ENCODE measurements at regions not wholly inside any gene's neighbourhood (a gene's known extent, or its start where the extent isn't known, plus 50 kb on each side); places are given as distances from the start of the nearest gene placed in this dataset.

DNA sequence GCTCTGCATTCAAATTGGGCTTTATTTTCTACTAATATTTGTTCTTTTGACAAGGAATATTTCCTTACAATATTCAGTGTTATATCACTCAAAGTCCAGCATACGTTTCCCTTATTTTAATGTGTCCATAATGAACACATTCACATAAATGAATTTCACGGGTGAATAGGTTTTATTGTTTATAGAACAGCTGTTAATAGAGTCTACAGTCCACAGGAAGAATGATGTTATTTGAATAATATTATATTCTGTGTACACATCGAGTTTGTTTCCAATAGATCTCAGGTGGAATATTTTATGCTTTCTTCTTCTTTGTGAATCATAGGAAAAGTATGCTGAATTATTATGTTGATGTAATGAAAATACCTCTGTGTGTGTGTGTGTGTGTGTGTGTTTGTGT, 582.4 kb downstream of the CDH26 start:
- Histone ChIP-seq H3K4me1 (no peaks in the 10 kb centered on the region), H3K27ac (no peak overlapping the region), H3K27me3 (no peaks in the 10 kb centered on the region), H3K9me3 (no peaks in the 10 kb centered on the region), H3K36me3 (no peaks in the 10 kb centered on the region), H3K4me3 (no peak overlapping the region)
- DNase-seq, result no peak
- TF ChIP-seq POLR2A (IDR thresholded peaks at IDR 0.05), result no peak
- TF ChIP-seq CTCF (IDR thresholded peaks at IDR 0.05), result no peak
- intact Hi-C loops (cut with DNase I; ENCODE audit: low total_unique reads), result no loop called here

DNA sequence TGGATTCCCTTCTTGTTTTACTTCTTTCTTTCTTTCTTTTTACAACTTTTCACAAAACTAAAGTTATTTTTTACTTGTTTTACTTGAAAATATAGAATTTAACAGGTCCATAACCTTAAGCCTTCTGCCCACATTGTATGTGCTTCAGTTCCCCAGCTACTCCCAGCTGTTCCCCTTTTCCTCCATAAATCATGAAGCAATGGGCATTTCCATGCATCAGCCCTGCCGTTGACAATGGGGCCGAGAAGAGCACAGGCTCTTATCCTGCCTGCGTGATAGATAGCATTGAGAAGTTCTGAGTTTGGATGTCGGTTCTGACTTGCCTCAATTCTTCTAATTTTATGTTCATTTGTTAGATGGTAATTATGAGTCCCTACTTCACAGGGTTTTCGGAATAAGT, 583.8 kb downstream of the CDH26 start:
- Histone ChIP-seq H3K27ac (no peak overlapping the region), H3K36me3 (no peaks in the 10 kb centered on the region), H3K4me3 (no peak overlapping the region), H3K9me3 (no peaks in the 10 kb centered on the region), H3K4me1 (no peaks in the 10 kb centered on the region), H3K27me3 (no peaks in the 10 kb centered on the region)
- no peak for DNase-seq
- TF ChIP-seq POLR2A (IDR thresholded peaks at IDR 0.05) (no peak), CTCF (IDR thresholded peaks at IDR 0.05) (no peak)
- intact Hi-C loops (cut with DNase I; ENCODE audit: low total_unique reads), result no loop called here

DNA sequence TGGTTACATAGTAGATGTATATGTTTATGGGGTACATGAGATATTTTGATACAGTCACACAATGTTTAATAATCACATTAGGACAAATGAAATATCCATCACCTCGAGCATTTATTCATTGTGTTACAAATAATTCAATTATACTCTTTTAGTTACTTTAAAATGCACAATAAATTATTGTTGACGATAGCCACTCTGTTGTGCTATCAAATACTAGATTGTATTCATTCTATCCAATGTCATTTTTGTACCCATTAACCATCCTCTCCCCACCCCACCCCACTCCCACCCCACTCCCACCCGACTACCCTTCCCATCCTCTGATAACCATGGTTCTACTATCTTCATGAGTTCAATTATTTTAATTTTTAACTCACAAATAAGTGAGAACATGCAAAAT, 585.4 kb downstream of the CDH26 start:
- DNase-seq, result no peak
- no peak for TF ChIP-seq POLR2A (IDR thresholded peaks at IDR 0.05)
- no peaks in the 10 kb centered on the region for H3K27me3 ChIP-seq
- no peak overlapping the region for H3K27ac ChIP-seq
- H3K36me3 ChIP-seq, result no peaks in the 10 kb centered on the region
- no peaks in the 10 kb centered on the region for H3K9me3 ChIP-seq
- no peak overlapping the region for H3K4me3 ChIP-seq
- no peaks in the 10 kb centered on the region for H3K4me1 ChIP-seq
- intact Hi-C loops (cut with DNase I; ENCODE audit: low total_unique reads), result no loop called here

DNA sequence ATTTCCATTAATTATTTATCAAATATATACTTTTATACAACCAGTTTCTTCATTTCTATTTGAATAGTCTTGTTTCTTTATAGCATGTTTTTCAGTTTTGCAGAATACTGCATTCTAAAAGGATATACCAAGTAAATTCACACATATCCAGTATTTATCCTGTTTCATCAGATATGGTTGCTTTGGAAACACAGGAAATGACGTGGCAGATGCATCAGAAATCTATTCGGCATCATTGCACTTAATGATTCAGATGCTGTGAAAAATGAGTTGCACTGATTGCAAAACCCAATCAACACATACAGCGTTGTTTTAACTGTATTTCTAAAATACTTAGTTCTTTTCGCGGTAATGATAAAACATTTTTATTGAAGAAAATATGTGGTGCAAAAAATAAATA, 594.9 kb downstream of the CDH26 start:
- DNase-seq, result no peak
- Histone ChIP-seq H3K27ac (no peak overlapping the region), H3K36me3 (no peaks in the 10 kb centered on the region), H3K4me3 (no peak overlapping the region), H3K4me1 (no peaks in the 10 kb centered on the region), H3K27me3 (no peaks in the 10 kb centered on the region), H3K9me3 (no peaks in the 10 kb centered on the region)
- TF ChIP-seq POLR2A (IDR thresholded peaks at IDR 0.05), result no peak
- no peak for TF ChIP-seq CTCF (IDR thresholded peaks at IDR 0.05)
- intact Hi-C loops (cut with DNase I; ENCODE audit: low total_unique reads), result no loop called here

DNA sequence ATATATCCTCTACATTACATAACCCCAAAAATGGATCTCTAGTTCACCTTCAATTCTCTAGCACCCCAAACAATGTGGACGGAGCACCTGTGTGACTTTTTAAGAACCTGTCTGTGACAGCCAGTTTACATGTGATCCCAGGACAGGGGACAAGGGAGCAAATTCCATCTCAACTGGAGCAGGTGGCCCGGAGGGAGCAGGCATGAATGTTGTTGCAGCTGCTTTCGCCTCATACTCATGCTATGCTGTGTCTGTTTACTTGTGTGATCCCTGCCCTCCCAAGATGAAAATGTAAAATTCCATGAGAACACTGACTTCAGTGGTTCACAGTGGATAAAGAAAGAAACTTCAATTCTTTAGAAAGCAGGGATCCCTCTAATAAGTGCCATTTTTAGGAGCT, 600.3 kb downstream of the CDH26 start:
- H3K27ac ChIP-seq, result no peak overlapping the region
- no peak overlapping the region for H3K4me3 ChIP-seq
- no peaks in the 10 kb centered on the region for H3K27me3 ChIP-seq
- H3K4me1 ChIP-seq, result no peaks in the 10 kb centered on the region
- no peaks in the 10 kb centered on the region for H3K9me3 ChIP-seq
- TF ChIP-seq POLR2A (IDR thresholded peaks at IDR 0.05) (no peak), CTCF (IDR thresholded peaks at IDR 0.05) (no peak)
- no peaks in the 10 kb centered on the region for H3K36me3 ChIP-seq
- intact Hi-C loops (cut with DNase I; ENCODE audit: low total_unique reads), result no loop called here
- no peak for DNase-seq

GRCh38 chr20:60559462-60559861, 601.2 kb downstream of the CDH26 start:
- H3K9me3 ChIP-seq, result no peaks in the 10 kb centered on the region
- no peak overlapping the region for H3K4me3 ChIP-seq
- no peak overlapping the region for H3K27ac ChIP-seq
- TF ChIP-seq CTCF (IDR thresholded peaks at IDR 0.05), result no peak
- no peak for TF ChIP-seq POLR2A (IDR thresholded peaks at IDR 0.05)
- DNase-seq, result no peak
- intact Hi-C loops (cut with DNase I; ENCODE audit: low total_unique reads), result no loop called here
- H3K27me3 ChIP-seq, result no peaks in the 10 kb centered on the region
- H3K36me3 ChIP-seq, result no peaks in the 10 kb centered on the region
- H3K4me1 ChIP-seq, result no peaks in the 10 kb centered on the region

All from uterus (tissue), 3 donors.